BE2C (cell line): ENCODE measurements at regions not wholly inside any gene's neighbourhood (a gene's known extent, or its start where the extent isn't known, plus 50 kb on each side); places are given as distances from the start of the nearest gene placed in this dataset.

Experiments used
- DNase-seq: peaks from one replicate; pipeline ENCODE4 v3.0.0-alpha.2; 2020
- H3K27me3 ChIP-seq: fragments of 250-450 bp; sonication (Bioruptor Pico); 2 replicates; pipeline ENCODE4 v1.5.1; 2020; ENCODE audit warnings: mild to moderate bottlenecking
- H3K36me3 ChIP-seq: fragments of 250-450 bp; sonication (Bioruptor Pico); 2 replicates; pipeline ENCODE4 v1.5.1; 2020; ENCODE audit warnings: mild to moderate bottlenecking
- H3K4me1 ChIP-seq: fragments of 250-450 bp; sonication (Bioruptor Pico); 2 replicates; pipeline ENCODE4 v1.5.1; 2020
- H3K4me3 ChIP-seq: 2 replicates; pipeline ENCODE4 v1.5.1; 2011; ENCODE audit warnings: low read depth, low read length
- H3K9me3 ChIP-seq: fragments of 250-450 bp; sonication (Bioruptor Pico); 2 replicates; pipeline ENCODE4 v1.5.1; 2020
- CTCF ChIP-seq: IDR thresholded peaks from 2 replicates; pipeline ENCODE4 v1.5.1; 2012; ENCODE audit warnings: mild to moderate bottlenecking, low read depth, low read length

- TF ChIP-seq CTCF = no peak
- DNase-seq = no peak
- Histone ChIP-seq H3K36me3 (no peaks in the 10 kb centered on the region), H3K9me3 (no peaks in the 10 kb centered on the region), H3K27me3 (no peaks in the 10 kb centered on the region), H3K4me3 (no peak overlapping the region), H3K4me1 (no peaks in the 10 kb centered on the region)
Measured at GRCh38 chr7:49721441-49721840, 52.0 kb upstream of the VWC2 start.
